Left lung (tissue), 4 donors: ENCODE measurements at regions not wholly inside any gene's neighbourhood (a gene's known extent, or its start where the extent isn't known, plus 50 kb on each side); places are given as distances from the start of the nearest gene placed in this dataset.

Experiments
- ATAC-seq: fragments of 200-7000 bp; cut with Tn5 transposase; one replicate; pipeline ENCODE4 v1.9.1; 2020; ENCODE audit warnings: moderate library complexity
- DNase-seq, 4 donors: peaks; one replicate each; pipeline ENCODE4 v3.0.0-alpha.2; 2013 to 2020
- H3K27ac ChIP-seq, 2 donors: fragments of 200-600 bp; sonication (generic) in 1 of 2; one replicate each; pipeline versions ENCODE4 v1.5.0 to v1.8.0; 2020 to 2021
- H3K27me3 ChIP-seq, 2 donors: fragments of 200-600 bp; sonication (generic) in 1 of 2; one replicate each; pipeline versions ENCODE4 v1.5.0 to v1.8.0; 2020 to 2021
- H3K36me3 ChIP-seq, 2 donors: fragments of 200-600 bp; sonication (generic) in 1 of 2; one replicate each; pipeline versions ENCODE4 v1.5.0 to v1.8.0; 2020 to 2021
- H3K4me1 ChIP-seq, 2 donors: fragments of 200-600 bp; one replicate each; pipeline ENCODE4 v1.8.0; 2021
- H3K4me3 ChIP-seq, 2 donors: fragments of 200-600 bp; sonication (generic) in 1 of 2; one replicate each; pipeline versions ENCODE4 v1.5.0 to v1.8.0; 2020 to 2021; ENCODE audit warnings: mild to moderate bottlenecking in 1 of 2
- H3K9me3 ChIP-seq, 2 donors: fragments of 200-600 bp; sonication (generic) in 1 of 2; one replicate each; pipeline versions ENCODE4 v1.5.0 to v1.8.0; 2020 to 2021
- intact Hi-C, 2 donors: fragments of 100-400 bp; cut with DNase I; formaldehyde crosslinking; loops; one replicate each; pipeline versions ENCODE4 v1.11.2 to v1.14.2; 2022
- TF ChIP-seq, protein P1 (sequence below), 2 donors: fragments of 200-600 bp; sonication (generic) in 1 of 2; IDR thresholded peaks; one replicate each; pipeline versions ENCODE4 v1.5.0 to v1.8.0; 2021; ENCODE audit warnings: antibody characterized with exemption in 2 of 2
- donor health status: DM: no; HTN: yes; CAD: no.
- donor health status: DM: no; HTN: no; CAD: no.

- TF ChIP-seq, protein P1, sequence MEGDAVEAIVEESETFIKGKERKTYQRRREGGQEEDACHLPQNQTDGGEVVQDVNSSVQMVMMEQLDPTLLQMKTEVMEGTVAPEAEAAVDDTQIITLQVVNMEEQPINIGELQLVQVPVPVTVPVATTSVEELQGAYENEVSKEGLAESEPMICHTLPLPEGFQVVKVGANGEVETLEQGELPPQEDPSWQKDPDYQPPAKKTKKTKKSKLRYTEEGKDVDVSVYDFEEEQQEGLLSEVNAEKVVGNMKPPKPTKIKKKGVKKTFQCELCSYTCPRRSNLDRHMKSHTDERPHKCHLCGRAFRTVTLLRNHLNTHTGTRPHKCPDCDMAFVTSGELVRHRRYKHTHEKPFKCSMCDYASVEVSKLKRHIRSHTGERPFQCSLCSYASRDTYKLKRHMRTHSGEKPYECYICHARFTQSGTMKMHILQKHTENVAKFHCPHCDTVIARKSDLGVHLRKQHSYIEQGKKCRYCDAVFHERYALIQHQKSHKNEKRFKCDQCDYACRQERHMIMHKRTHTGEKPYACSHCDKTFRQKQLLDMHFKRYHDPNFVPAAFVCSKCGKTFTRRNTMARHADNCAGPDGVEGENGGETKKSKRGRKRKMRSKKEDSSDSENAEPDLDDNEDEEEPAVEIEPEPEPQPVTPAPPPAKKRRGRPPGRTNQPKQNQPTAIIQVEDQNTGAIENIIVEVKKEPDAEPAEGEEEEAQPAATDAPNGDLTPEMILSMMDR (IDR thresholded peaks at IDR 0.05) = no peak
- no peak overlapping the region for H3K4me3 ChIP-seq
- intact Hi-C loops = no loop called here
- DNase-seq = peak in 1 of 4 donors; percentile 49
- peaks cover 0 to 2% of the 10 kb centered on the region in 2 donors for H3K9me3 ChIP-seq
- ATAC-seq = no peak
- H3K4me1 ChIP-seq = no peaks in the 10 kb centered on the region
- H3K27ac ChIP-seq = no peak overlapping the region
- no peaks in the 10 kb centered on the region for H3K36me3 ChIP-seq
- no peaks in the 10 kb centered on the region for H3K27me3 ChIP-seq
These were observed 466.9 kb downstream of the FAT4 start for GRCh38 chr4:125781651-125782050.

DNA sequence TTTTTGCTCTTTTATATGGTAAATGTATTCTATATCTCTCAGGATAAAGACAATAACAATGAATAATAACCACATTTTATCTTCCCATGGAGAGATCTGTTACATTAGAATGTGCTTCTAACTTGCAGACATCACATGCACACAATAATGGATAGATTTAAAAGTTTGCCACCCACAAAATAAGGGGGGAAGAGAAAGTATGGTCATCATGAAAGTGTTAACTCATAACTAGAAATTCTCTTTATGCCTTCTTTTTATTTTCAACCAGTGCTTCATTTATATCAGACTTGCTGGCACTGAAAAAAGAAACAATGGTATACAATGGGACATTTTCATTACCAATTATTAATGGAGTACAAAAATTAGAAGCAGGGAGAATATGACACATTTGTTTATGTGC is 470.0 kb downstream of the FAT4 start:
- Histone ChIP-seq H3K27me3 (no peaks in the 10 kb centered on the region), H3K9me3 (no peaks in the 10 kb centered on the region), H3K36me3 (no peaks in the 10 kb centered on the region), H3K27ac (no peak overlapping the region), H3K4me3 (no peak overlapping the region), H3K4me1 (no peaks in the 10 kb centered on the region)
- no peak for ATAC-seq
- TF ChIP-seq, protein P1 (IDR thresholded peaks at IDR 0.05) = no peak
- DNase-seq = no peak
- intact Hi-C loops = no loop called here

DNA sequence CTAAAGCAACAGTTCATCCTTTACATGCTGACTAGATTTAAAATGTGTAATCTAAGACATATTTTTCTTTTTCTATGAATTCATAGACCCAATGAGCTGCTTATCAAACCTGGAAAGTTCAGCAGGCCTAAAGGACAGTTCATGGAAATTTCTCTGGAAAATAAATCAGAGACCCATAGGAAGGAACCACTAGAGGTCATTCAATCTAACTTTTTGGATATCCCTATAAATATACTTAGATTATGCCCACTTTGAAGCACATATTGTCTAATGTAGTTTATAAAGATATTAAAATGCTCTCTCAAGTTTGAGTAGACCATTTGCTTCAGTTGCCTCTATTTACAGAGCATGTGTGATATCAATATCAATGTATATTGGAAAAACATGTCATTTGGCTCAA is 473.0 kb downstream of the FAT4 start:
- H3K27me3 ChIP-seq = no peaks in the 10 kb centered on the region
- intact Hi-C loops = no loop called here
- H3K4me1 ChIP-seq = no peaks in the 10 kb centered on the region
- H3K9me3 ChIP-seq = no peaks in the 10 kb centered on the region
- ATAC-seq = no peak
- no peaks in the 10 kb centered on the region for H3K36me3 ChIP-seq
- H3K27ac ChIP-seq = no peak overlapping the region
- TF ChIP-seq, protein P1 (IDR thresholded peaks at IDR 0.05) = no peak
- no peak overlapping the region for H3K4me3 ChIP-seq
- DNase-seq = no peak

- Histone ChIP-seq H3K36me3 (no peaks in the 10 kb centered on the region), H3K27ac (no peak overlapping the region), H3K9me3 (no peaks in the 10 kb centered on the region), H3K4me3 (no peak overlapping the region), H3K27me3 (no peaks in the 10 kb centered on the region), H3K4me1 (no peaks in the 10 kb centered on the region)
- TF ChIP-seq, protein P1 (IDR thresholded peaks at IDR 0.05) = no peak
- DNase-seq = no peak
- intact Hi-C loops = no loop called here
- no peak for ATAC-seq
These were observed 474.3 kb downstream of the FAT4 start for GRCh38 chr4:125789023-125789422.

GRCh38 chr4:125791896-125792295 is 477.1 kb downstream of the FAT4 start:
- H3K9me3 ChIP-seq = no peaks in the 10 kb centered on the region
- intact Hi-C loops = no loop called here
- DNase-seq (no peak), ATAC-seq (no peak)
- no peaks in the 10 kb centered on the region for H3K27me3 ChIP-seq
- no peaks in the 10 kb centered on the region for H3K4me1 ChIP-seq
- no peak overlapping the region for H3K27ac ChIP-seq
- H3K36me3 ChIP-seq = no peaks in the 10 kb centered on the region
- TF ChIP-seq, protein P1 (IDR thresholded peaks at IDR 0.05) = no peak
- H3K4me3 ChIP-seq = no peak overlapping the region
